ENCODE measurements at regions not wholly inside any gene's neighbourhood (a gene's known extent, or its start where the extent isn't known, plus 50 kb on each side); places are given as distances from the start of the nearest gene placed in this dataset.

DNA sequence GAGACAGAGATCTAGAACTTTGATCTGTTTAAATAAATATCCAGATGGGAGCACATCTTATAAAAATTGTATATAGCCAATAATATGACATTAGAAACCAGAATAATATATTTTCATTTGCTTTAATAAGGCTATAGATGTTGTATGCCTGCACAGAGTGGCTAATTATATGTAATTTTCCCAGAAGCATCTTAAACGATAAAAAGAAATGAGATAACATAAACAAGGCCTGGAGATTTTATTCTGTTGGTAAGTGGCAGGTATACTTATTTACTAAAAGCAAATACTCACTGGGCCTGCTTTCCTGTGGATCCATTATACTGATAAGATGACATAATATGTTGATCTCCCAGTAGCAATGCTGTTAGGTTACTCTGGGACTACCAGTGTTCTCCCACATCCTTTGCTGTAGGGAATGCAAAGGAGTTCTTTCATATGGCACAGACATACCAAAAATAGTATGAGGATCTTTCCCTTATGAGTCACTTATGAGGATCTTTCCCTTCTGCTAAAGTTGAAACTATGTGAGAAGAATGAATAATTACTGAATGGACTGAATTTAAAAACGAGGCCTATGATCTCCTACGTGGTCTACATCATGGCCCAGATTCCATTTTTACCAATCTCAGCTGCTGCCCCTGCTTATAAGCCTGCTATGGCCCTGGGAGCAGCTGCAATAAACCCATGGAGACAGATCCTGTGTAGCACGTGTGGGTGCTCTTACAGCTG, 112.1 kb downstream of the NUDT12 start:
- TF ChIP-seq EP300 (IDR thresholded peaks at IDR 0.05), result no peak
- TF ChIP-seq, protein P1, sequence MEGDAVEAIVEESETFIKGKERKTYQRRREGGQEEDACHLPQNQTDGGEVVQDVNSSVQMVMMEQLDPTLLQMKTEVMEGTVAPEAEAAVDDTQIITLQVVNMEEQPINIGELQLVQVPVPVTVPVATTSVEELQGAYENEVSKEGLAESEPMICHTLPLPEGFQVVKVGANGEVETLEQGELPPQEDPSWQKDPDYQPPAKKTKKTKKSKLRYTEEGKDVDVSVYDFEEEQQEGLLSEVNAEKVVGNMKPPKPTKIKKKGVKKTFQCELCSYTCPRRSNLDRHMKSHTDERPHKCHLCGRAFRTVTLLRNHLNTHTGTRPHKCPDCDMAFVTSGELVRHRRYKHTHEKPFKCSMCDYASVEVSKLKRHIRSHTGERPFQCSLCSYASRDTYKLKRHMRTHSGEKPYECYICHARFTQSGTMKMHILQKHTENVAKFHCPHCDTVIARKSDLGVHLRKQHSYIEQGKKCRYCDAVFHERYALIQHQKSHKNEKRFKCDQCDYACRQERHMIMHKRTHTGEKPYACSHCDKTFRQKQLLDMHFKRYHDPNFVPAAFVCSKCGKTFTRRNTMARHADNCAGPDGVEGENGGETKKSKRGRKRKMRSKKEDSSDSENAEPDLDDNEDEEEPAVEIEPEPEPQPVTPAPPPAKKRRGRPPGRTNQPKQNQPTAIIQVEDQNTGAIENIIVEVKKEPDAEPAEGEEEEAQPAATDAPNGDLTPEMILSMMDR (IDR thresholded peaks at IDR 0.05), result no peak
- TF ChIP-seq POLR2A (IDR thresholded peaks at IDR 0.05), result no peak
- no peak overlapping the region for H3K4me3 ChIP-seq
- H3K9me3 ChIP-seq, result no peaks in the 10 kb centered on the region
- no peak for DNase-seq
- no peak overlapping the region for H3K27ac ChIP-seq
- H3K36me3 ChIP-seq, result no peaks in the 10 kb centered on the region
- H3K4me1 ChIP-seq (ENCODE audit: insufficient read depth), result no peaks in the 10 kb centered on the region
- whole genome bisulfite sequencing, 3 donors, result 55 to 73% (median 66%) methylated on average over 4 of the region's 4 CpGs
- H3K27me3 ChIP-seq, result no peaks in the 10 kb centered on the region
- intact Hi-C loops (cut with DNase I), result no loop called here

DNA sequence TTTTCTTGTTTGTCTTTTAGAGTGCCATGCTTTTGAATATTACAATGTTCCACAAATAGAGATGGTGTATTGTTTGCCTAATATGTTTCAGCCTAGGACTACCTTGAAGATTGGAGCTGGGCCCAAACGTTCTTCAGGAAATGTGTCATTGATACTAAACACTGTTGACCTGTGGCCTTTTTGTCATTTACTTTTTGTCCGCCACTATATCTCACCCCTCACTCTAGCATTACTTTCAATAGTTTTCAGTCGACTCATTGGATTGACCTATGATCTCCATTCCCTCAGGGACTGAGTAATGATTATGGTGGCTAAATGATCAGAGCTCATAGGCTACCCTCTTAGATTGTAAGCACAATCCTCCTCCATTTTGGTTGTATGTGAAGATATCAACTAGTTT, 115.8 kb downstream of the NUDT12 start:
- DNase-seq, result no peak
- H3K27ac ChIP-seq, result no peak overlapping the region
- TF ChIP-seq, protein P1 (IDR thresholded peaks at IDR 0.05), result no peak
- no peak for TF ChIP-seq EP300 (IDR thresholded peaks at IDR 0.05)
- no peak for TF ChIP-seq POLR2A (IDR thresholded peaks at IDR 0.05)
- no peak overlapping the region for H3K4me3 ChIP-seq
- no peaks in the 10 kb centered on the region for H3K9me3 ChIP-seq
- intact Hi-C loops (cut with DNase I), result no loop called here
- H3K4me1 ChIP-seq (ENCODE audit: insufficient read depth), result no peaks in the 10 kb centered on the region
- WGBS, 3 donors, result 48 to 60% (median 54%) methylated on average over 3 of the region's 3 CpGs
- no peaks in the 10 kb centered on the region for H3K36me3 ChIP-seq
- H3K27me3 ChIP-seq, result no peaks in the 10 kb centered on the region

DNA sequence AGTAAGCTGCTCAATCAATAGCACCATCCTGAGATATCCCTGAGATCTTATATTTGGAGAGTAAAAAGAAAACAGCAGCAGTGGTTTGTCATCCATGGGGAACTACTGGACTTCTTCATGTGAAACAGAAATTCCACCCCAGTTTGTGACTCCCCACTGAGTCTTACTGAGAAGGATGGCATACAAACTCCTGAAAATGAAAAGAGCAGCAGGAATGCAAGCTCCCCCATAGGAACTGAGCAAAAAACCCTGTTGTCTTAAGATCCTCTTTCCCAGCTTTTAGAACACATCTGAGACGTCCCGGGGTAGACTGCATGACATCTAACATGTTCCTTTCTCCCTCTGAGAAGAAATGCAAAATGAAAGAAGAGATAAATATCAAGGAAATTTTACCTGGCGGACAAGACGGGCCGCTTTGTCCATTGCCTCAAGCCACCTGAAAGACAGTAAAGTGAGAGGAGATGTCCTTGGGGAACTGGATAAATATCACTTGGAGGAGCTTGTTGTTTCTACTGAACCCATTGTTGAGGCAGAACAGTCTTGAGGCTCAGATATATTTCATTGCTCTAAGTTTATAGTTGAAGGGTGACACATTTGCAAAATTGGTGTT, 117.1 kb downstream of the NUDT12 start:
- Histone ChIP-seq H3K4me1 (ENCODE audit: insufficient read depth) (no peaks in the 10 kb centered on the region), H3K27ac (no peak overlapping the region), H3K4me3 (no peak overlapping the region), H3K27me3 (no peaks in the 10 kb centered on the region), H3K9me3 (no peaks in the 10 kb centered on the region), H3K36me3 (no peaks in the 10 kb centered on the region)
- intact Hi-C loops (cut with DNase I), result no loop called here
- no peak for DNase-seq
- TF ChIP-seq POLR2A (IDR thresholded peaks at IDR 0.05), result no peak
- TF ChIP-seq EP300 (IDR thresholded peaks at IDR 0.05), result no peak
- TF ChIP-seq, protein P1 (IDR thresholded peaks at IDR 0.05), result no peak
- 72 to 80% (median 78%) methylated on average over 5 of the region's 5 CpGs for WGBS, 3 donors

GRCh38 chr5:103444333-103445038, 118.1 kb downstream of the NUDT12 start:
- Histone ChIP-seq H3K9me3 (no peaks in the 10 kb centered on the region), H3K27me3 (no peaks in the 10 kb centered on the region), H3K4me3 (no peak overlapping the region), H3K27ac (no peak overlapping the region), H3K4me1 (ENCODE audit: insufficient read depth) (no peaks in the 10 kb centered on the region), H3K36me3 (no peaks in the 10 kb centered on the region)
- 70 to 79% (median 78%) methylated on average over 4 of the region's 4 CpGs for WGBS, 3 donors
- intact Hi-C loops (cut with DNase I), result no loop called here
- TF ChIP-seq POLR2A (IDR thresholded peaks at IDR 0.05) (no peak), EP300 (IDR thresholded peaks at IDR 0.05) (no peak)
- TF ChIP-seq, protein P1 (IDR thresholded peaks at IDR 0.05), result no peak
- DNase-seq, result no peak
